Stomach (tissue), 8 donors: ENCODE measurements at regions not wholly inside any gene's neighbourhood (a gene's known extent, or its start where the extent isn't known, plus 50 kb on each side); places are given as distances from the start of the nearest gene placed in this dataset.

ENCODE experiments used
- DNase-seq, 2 donors: peaks; one replicate each; pipeline versions ENCODE4 v3.0.0 to v3.0.0-alpha.2; 2013 to 2019
- H3K27ac ChIP-seq, 5 donors: fragments of 200-600 bp in 4 of 5; sonication (generic) in 4 of 5; one replicate each; pipeline ENCODE4 v1.5.1; 2013 to 2019; ENCODE audit warnings: mild to moderate bottlenecking in 1 of 5, moderate library complexity in 1 of 5
- H3K27me3 ChIP-seq, 3 donors: fragments of 200-600 bp; sonication (generic); one replicate each; pipeline ENCODE4 v1.5.1; 2017 to 2019; ENCODE audit warnings: mixed run types in 1 of 3
- H3K36me3 ChIP-seq, 4 donors: fragments of 200-600 bp; sonication (generic); 1 replicate in 3 of 4; 2 replicates in 1 of 4; pipeline ENCODE4 v1.5.1; 2016 to 2019
- H3K4me1 ChIP-seq, 4 donors: fragments of 200-600 bp; sonication (generic); one replicate each; pipeline ENCODE4 v1.5.1; 2016 to 2019
- H3K4me3 ChIP-seq, 4 donors: fragments of 200-600 bp; sonication (generic) in 3 of 4; one replicate each; pipeline ENCODE4 v1.5.1; 2016 to 2019; ENCODE audit warnings: mild to moderate bottlenecking in 1 of 4
- H3K9me3 ChIP-seq, 4 donors: fragments of 200-600 bp; sonication (generic); one replicate each; pipeline ENCODE4 v1.5.1; 2016 to 2019
- CTCF ChIP-seq, 7 experiments: fragments of 450-650 bp in 4 of 7; fragments of 200-600 bp in 3 of 7; sonication (generic) in 3 of 7; IDR thresholded peaks; one replicate each; pipeline ENCODE4 v1.5.1; 2016 to 2019; ENCODE audit warnings: antibody characterized with exemption in 7 of 7, control low read depth in 2 of 7, mild to moderate bottlenecking in 1 of 7
- EP300 ChIP-seq: sonication (generic); formaldehyde crosslinking; IDR thresholded peaks from one replicate; pipeline ENCODE4 v1.6.1; 2017; ENCODE audit warnings: antibody characterized with exemption
- POLR2A ChIP-seq, 4 donors: fragments of 450-650 bp; IDR thresholded peaks; one replicate each; pipeline ENCODE4 v1.6.1; 2016; ENCODE audit warnings: antibody characterized with exemption in 4 of 4, control low read depth in 2 of 4, mild to moderate bottlenecking in 1 of 4, moderate library complexity in 1 of 4
- POLR2AphosphoS5 ChIP-seq, 3 donors: sonication (generic); formaldehyde crosslinking; IDR thresholded peaks; one replicate each; pipeline ENCODE4 v1.6.1; 2016; ENCODE audit warnings: antibody characterized with exemption in 3 of 3
- WGBS, 5 donors: extraction: QIAGEN DNeasy Blood & Tissue Kit in 3 of 5; methylation state at CpG; one replicate each; pipeline versions ENCODE4 v1.1.5 to v1.1.7; 2013 to 2018; 5-methylcytosine and 5-hydroxymethylcytosine counted together
- intact Hi-C: fragments of 100-400 bp; cut with DNase I; formaldehyde crosslinking; loops from one replicate; pipeline ENCODE4 v1.15.1; 2023; ENCODE audit warnings: low total_unique reads
- donor health status: healthy with polysubstance abuse.
- donor health status: Bipolar disorder and iron deficiency.
- donor health status: healthy.

GRCh38 chr3:176794406-176794805, 402.9 kb downstream of the TBL1XR1 start:
- Histone ChIP-seq H3K4me1 (peaks cover 0 to 5% (median 0%) of the 10 kb centered on the region in 4 donors), H3K9me3 (no peaks in the 10 kb centered on the region), H3K4me3 (no peak overlapping the region), H3K27me3 (no peaks in the 10 kb centered on the region), H3K27ac (no peak overlapping the region), H3K36me3 (no peaks in the 10 kb centered on the region)
- TF ChIP-seq POLR2AphosphoS5 (IDR thresholded peaks at IDR 0.05) (no peak), EP300 (no peak), CTCF (IDR thresholded peaks at IDR 0.05) (no peak), POLR2A (IDR thresholded peaks at IDR 0.05) (no peak)
- intact Hi-C loops: no loop called here
- WGBS, 5 donors: 46 to 63% (median 49%) methylated on average over 3 of the region's 3 CpGs
- no peak for DNase-seq

GRCh38 chr3:176789947-176790346, 407.3 kb downstream of the TBL1XR1 start:
- WGBS, 5 donors: 84 to 95% (median 88%) methylated on average over 3 of the region's 3 CpGs
- DNase-seq: no peak
- intact Hi-C loops: no loop called here
- H3K27ac ChIP-seq: no peak overlapping the region
- H3K27me3 ChIP-seq: no peaks in the 10 kb centered on the region
- H3K36me3 ChIP-seq: no peaks in the 10 kb centered on the region
- TF ChIP-seq POLR2AphosphoS5 (IDR thresholded peaks at IDR 0.05) (no peak), POLR2A (IDR thresholded peaks at IDR 0.05) (no peak), CTCF (IDR thresholded peaks at IDR 0.05) (no peak), EP300 (no peak)
- no peaks in the 10 kb centered on the region for H3K4me1 ChIP-seq
- H3K9me3 ChIP-seq: no peaks in the 10 kb centered on the region
- H3K4me3 ChIP-seq: no peak overlapping the region

- intact Hi-C loops: no loop called here
- Histone ChIP-seq H3K27ac (no peak overlapping the region), H3K27me3 (no peaks in the 10 kb centered on the region), H3K4me3 (no peak overlapping the region), H3K4me1 (no peaks in the 10 kb centered on the region), H3K9me3 (no peaks in the 10 kb centered on the region), H3K36me3 (no peaks in the 10 kb centered on the region)
- 71 to 83% (median 77%) methylated on average over 1 of the region's 1 CpG for WGBS, 5 donors
- TF ChIP-seq CTCF (IDR thresholded peaks at IDR 0.05) (no peak), EP300 (no peak), POLR2A (IDR thresholded peaks at IDR 0.05) (no peak), POLR2AphosphoS5 (IDR thresholded peaks at IDR 0.05) (no peak)
- DNase-seq: no peak
These were observed 408.0 kb downstream of the TBL1XR1 start for GRCh38 chr3:176789281-176789705.

- TF ChIP-seq CTCF (IDR thresholded peaks at IDR 0.05) (no peak), EP300 (no peak), POLR2AphosphoS5 (IDR thresholded peaks at IDR 0.05) (no peak), POLR2A (IDR thresholded peaks at IDR 0.05) (no peak)
- H3K27ac ChIP-seq: no peak overlapping the region
- H3K4me3 ChIP-seq: no peak overlapping the region
- no peaks in the 10 kb centered on the region for H3K4me1 ChIP-seq
- 63 to 71% (median 65%) methylated on average over 3 of the region's 3 CpGs for WGBS, 5 donors
- H3K9me3 ChIP-seq: no peaks in the 10 kb centered on the region
- H3K27me3 ChIP-seq: no peaks in the 10 kb centered on the region
- DNase-seq: no peak
- H3K36me3 ChIP-seq: no peaks in the 10 kb centered on the region
- intact Hi-C loops: no loop called here
These were observed 409.8 kb downstream of the TBL1XR1 start for GRCh38 chr3:176787506-176787905.
